SK-N-SH treated with all-trans-retinoic acid at 6 μM for 48 hours (cell line): ENCODE measurements at regions not wholly inside any gene's neighbourhood (a gene's known extent, or its start where the extent isn't known, plus 50 kb on each side); places are given as distances from the start of the nearest gene placed in this dataset.

Experiments used
- ATAC-seq: fragments of 200-7000 bp; cut with Tn5 transposase; 3 replicates; pipeline ENCODE4 v1.9.1; 2020; ENCODE audit warnings: mild to moderate bottlenecking, moderate library complexity
- ARNTL ChIP-seq: fragments of 450-650 bp; formaldehyde crosslinking; IDR thresholded peaks from 2 replicates; pipeline ENCODE4 v1.5.0; 2020; ENCODE audit warnings: low read depth, mild to moderate bottlenecking, moderate library complexity, borderline replicate concordance
- BACH2 ChIP-seq: fragments of 250-450 bp; sonication (Bioruptor Pico); IDR thresholded peaks from 2 replicates; pipeline ENCODE4 v1.9.0; 2021; ENCODE audit warnings: mild to moderate bottlenecking, borderline replicate concordance
- CREB5 ChIP-seq: fragments of 250-450 bp; sonication (Bioruptor Pico); IDR thresholded peaks from 2 replicates; pipeline ENCODE4 v1.5.1; 2020; ENCODE audit warnings: low read depth, mild to moderate bottlenecking, moderate library complexity
- CSDC2 ChIP-seq: fragments of 250-450 bp; sonication (Bioruptor Pico); IDR thresholded peaks from 2 replicates; pipeline ENCODE4 v1.5.0; 2020; ENCODE audit warnings: mild to moderate bottlenecking, moderate library complexity
- ESRRG ChIP-seq: fragments of 250-450 bp; sonication (Bioruptor Pico); IDR thresholded peaks from 2 replicates; pipeline ENCODE4 v1.6.1; 2021; ENCODE audit warnings: mild to moderate bottlenecking
- GLIS3 ChIP-seq: fragments of 250-450 bp; sonication (Bioruptor Pico); IDR thresholded peaks from 2 replicates; pipeline ENCODE4 v1.5.0; 2020; ENCODE audit warnings: mild to moderate bottlenecking, moderate library complexity
- ISL1 ChIP-seq: fragments of 250-450 bp; sonication (Bioruptor Pico); IDR thresholded peaks from 2 replicates; pipeline ENCODE4 v2.1.2; 2022; ENCODE audit warnings: mild to moderate bottlenecking, moderate library complexity
- OSR1 ChIP-seq: fragments of 250-450 bp; sonication (Bioruptor Pico); IDR thresholded peaks from 2 replicates; pipeline ENCODE4 v1.8.0; 2022; ENCODE audit warnings: moderate library complexity, mild to moderate bottlenecking, inconsistent platforms
- POU6F1 ChIP-seq: fragments of 250-450 bp; sonication (Bioruptor Pico); IDR thresholded peaks from 2 replicates; pipeline ENCODE4 v1.8.0; 2021; ENCODE audit warnings: low read depth, mild to moderate bottlenecking, moderate library complexity, borderline replicate concordance
- PPARA ChIP-seq: fragments of 250-450 bp; sonication (Bioruptor Pico); IDR thresholded peaks from 2 replicates; pipeline ENCODE4 v1.5.0; 2020; ENCODE audit warnings: mild to moderate bottlenecking, borderline replicate concordance
- RARB ChIP-seq: fragments of 250-450 bp; sonication (Bioruptor Pico); IDR thresholded peaks from 2 replicates; pipeline ENCODE4 v1.8.0; 2021; ENCODE audit warnings: mild to moderate bottlenecking, moderate library complexity
- SNAI2 ChIP-seq: fragments of 250-450 bp; sonication (Bioruptor Pico); IDR thresholded peaks from 2 replicates; pipeline ENCODE4 v1.5.0; 2020; ENCODE audit warnings: mild to moderate bottlenecking, moderate library complexity
- TCF4 ChIP-seq: fragments of 250-450 bp; sonication (Bioruptor Pico); IDR thresholded peaks from 2 replicates; pipeline ENCODE4 v1.8.0; 2021; ENCODE audit warnings: mild to moderate bottlenecking, moderate library complexity, borderline replicate concordance
- TOX ChIP-seq: fragments of 250-450 bp; sonication (Bioruptor Pico); IDR thresholded peaks from 2 replicates; pipeline ENCODE4 v1.8.0; 2021; ENCODE audit warnings: mild to moderate bottlenecking, moderate library complexity, borderline replicate concordance
- TSHZ2 ChIP-seq: fragments of 250-450 bp; sonication (Bioruptor Pico); IDR thresholded peaks from 2 replicates; pipeline ENCODE4 v1.5.0; 2020; ENCODE audit warnings: mild to moderate bottlenecking, moderate library complexity
- ZC3H10 ChIP-seq: fragments of 250-450 bp; sonication (Bioruptor Pico); IDR thresholded peaks from 2 replicates; pipeline ENCODE4 v1.5.1; 2021; ENCODE audit warnings: mild to moderate bottlenecking, moderate library complexity
- ZFP30 ChIP-seq: fragments of 450-650 bp; formaldehyde crosslinking; IDR thresholded peaks from 2 replicates; pipeline ENCODE4 v1.5.0; 2022; ENCODE audit warnings: mild to moderate bottlenecking, moderate library complexity
- ZNF565 ChIP-seq: fragments of 450-650 bp; formaldehyde crosslinking; conservative IDR thresholded peaks from 2 replicates; pipeline ENCODE4 v1.5.0; 2020; ENCODE audit warnings: low read depth, mild to moderate bottlenecking, moderate library complexity
- ZNF70 ChIP-seq: fragments of 450-650 bp; formaldehyde crosslinking; IDR thresholded peaks from 2 replicates; pipeline ENCODE4 v1.5.0; 2020; ENCODE audit warnings: mild to moderate bottlenecking, moderate library complexity
- ZNF8 ChIP-seq: fragments of 450-650 bp; formaldehyde crosslinking; IDR thresholded peaks from 2 replicates; pipeline ENCODE4 v1.5.0; 2020; ENCODE audit warnings: mild to moderate bottlenecking, moderate library complexity
- TF ChIP-seq, protein P1 (sequence below): fragments of 250-450 bp; sonication (Bioruptor Pico); IDR thresholded peaks from 2 replicates; pipeline ENCODE4 v1.5.1; 2021; ENCODE audit warnings: mild to moderate bottlenecking, moderate library complexity

DNA sequence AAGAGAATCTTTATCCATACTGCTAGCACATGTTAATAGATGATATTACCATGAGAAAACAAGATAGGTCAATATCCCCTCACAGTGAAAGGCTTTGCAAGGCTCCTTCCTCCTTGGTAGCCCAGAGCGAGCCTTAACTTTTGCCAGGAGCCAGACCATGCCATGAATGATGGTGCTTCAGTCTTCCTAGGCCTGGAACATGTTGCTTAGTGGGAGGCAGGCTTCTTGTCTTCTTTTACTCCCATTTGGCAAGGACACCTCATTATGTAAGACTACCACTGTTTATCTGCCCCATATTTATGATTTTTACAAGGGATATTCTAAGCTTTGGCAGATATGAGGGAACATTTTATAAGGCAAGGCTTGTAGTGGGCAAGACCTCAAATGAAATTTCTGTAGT lies 90.8 kb downstream of the GJA1 start (continued):
- TF ChIP-seq TSHZ2 (CRISPR knock-in tag) (no peak), ARNTL (CRISPR knock-in tag) (no peak), POU6F1 (CRISPR knock-in tag) (no peak)

- TF ChIP-seq ZNF8 (CRISPR knock-in tag) (no peak), ISL1 (CRISPR knock-in tag) (peak; percentile 23; the same call in 1 of the 2 replicates), ZNF565 (no peak)
- no peak for ATAC-seq
These were observed 96.3 kb downstream of the GJA1 start for GRCh38 chr6:121531658-121532169.

DNA sequence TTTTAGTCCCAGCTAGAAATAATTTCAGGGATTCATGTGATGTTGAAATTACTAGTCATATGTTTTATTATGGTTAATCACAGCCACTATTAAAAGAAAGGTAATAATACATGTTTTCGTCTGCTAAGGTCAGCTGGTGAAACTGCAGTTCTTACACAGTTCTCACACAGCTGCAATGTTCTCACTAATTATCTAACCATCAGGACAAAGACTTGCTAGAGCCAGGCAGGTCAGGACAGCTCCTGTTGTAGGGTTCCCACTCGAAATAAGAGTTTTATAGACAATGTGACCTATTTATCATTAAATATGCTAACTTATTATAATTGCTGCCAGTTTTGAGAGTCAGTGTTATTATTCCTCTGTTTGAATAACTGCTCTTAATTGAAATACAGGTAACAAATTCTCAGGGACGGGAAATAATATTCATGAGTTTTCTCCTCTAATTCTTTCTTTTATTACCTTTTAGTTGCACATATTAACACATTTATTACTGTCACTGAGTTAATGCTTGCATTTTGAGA lies 97.9 kb downstream of the GJA1 start:
- TF ChIP-seq CREB5 = no peak
- no peak for TF ChIP-seq ZNF70 (CRISPR knock-in tag)
- TF ChIP-seq, protein P1, sequence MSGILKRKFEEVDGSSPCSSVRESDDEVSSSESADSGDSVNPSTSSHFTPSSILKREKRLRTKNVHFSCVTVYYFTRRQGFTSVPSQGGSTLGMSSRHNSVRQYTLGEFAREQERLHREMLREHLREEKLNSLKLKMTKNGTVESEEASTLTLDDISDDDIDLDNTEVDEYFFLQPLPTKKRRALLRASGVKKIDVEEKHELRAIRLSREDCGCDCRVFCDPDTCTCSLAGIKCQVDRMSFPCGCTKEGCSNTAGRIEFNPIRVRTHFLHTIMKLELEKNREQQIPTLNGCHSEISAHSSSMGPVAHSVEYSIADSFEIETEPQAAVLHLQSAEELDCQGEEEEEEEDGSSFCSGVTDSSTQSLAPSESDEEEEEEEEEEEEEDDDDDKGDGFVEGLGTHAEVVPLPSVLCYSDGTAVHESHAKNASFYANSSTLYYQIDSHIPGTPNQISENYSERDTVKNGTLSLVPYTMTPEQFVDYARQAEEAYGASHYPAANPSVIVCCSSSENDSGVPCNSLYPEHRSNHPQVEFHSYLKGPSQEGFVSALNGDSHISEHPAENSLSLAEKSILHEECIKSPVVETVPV (CRISPR knock-in tag) = no peak
- no peak for TF ChIP-seq TCF4
- no peak for TF ChIP-seq OSR1
- TF ChIP-seq SNAI2 (CRISPR knock-in tag) = no peak
- no peak for TF ChIP-seq ZC3H10
- TF ChIP-seq RARB (CRISPR knock-in tag) = no peak
- no peak for TF ChIP-seq CSDC2 (CRISPR knock-in tag)
- no peak for TF ChIP-seq ESRRG
- TF ChIP-seq PPARA (CRISPR knock-in tag) = no peak
- no peak for TF ChIP-seq TSHZ2 (CRISPR knock-in tag)
- TF ChIP-seq ISL1 (CRISPR knock-in tag) = no peak
- TF ChIP-seq ZNF8 (CRISPR knock-in tag) = no peak
- no peak for TF ChIP-seq GLIS3 (CRISPR knock-in tag)
- TF ChIP-seq BACH2 (CRISPR knock-in tag) = no peak
- no peak for TF ChIP-seq TOX (CRISPR knock-in tag)
- no peak for TF ChIP-seq ZFP30 (CRISPR knock-in tag)
- TF ChIP-seq POU6F1 (CRISPR knock-in tag) = no peak
- ATAC-seq = no peak
